KMS-11 (cell line): ENCODE measurements at regions not wholly inside any gene's neighbourhood (a gene's known extent, or its start where the extent isn't known, plus 50 kb on each side); places are given as distances from the start of the nearest gene placed in this dataset.

Source experiments
- H2AFZ ChIP-seq: fragments of 200-600 bp; sonication (generic); 2 replicates; pipeline ENCODE4 v1.6.1; 2016; ENCODE audit warnings: antibody characterized with exemption, mixed run types, low read depth
- H3K27ac ChIP-seq: fragments of 200-600 bp; sonication (generic); 2 replicates; pipeline ENCODE4 v1.6.1; 2016; ENCODE audit warnings: mild to moderate bottlenecking, mixed run types
- H3K27me3 ChIP-seq: fragments of 200-600 bp; sonication (generic); 2 replicates; pipeline ENCODE4 v1.6.1; 2017; ENCODE audit warnings: mild to moderate bottlenecking, low read depth, mixed run types, moderate library complexity; ENCODE audit not compliant: insufficient read depth
- H3K36me3 ChIP-seq: fragments of 200-600 bp; sonication (generic); 2 replicates; pipeline ENCODE4 v1.6.1; 2017; ENCODE audit warnings: mild to moderate bottlenecking, mixed run types; ENCODE audit not compliant: insufficient read depth
- H3K4me1 ChIP-seq: fragments of 200-600 bp; sonication (generic); 2 replicates; pipeline ENCODE4 v1.6.1; 2016; ENCODE audit warnings: mild to moderate bottlenecking, low read depth, mixed run types; ENCODE audit not compliant: poor library complexity, severe bottlenecking
- H3K4me2 ChIP-seq: fragments of 200-600 bp; sonication (generic); 2 replicates; pipeline ENCODE4 v1.7.0; 2016; ENCODE audit warnings: mild to moderate bottlenecking, mixed run types
- H3K4me3 ChIP-seq: fragments of 200-600 bp; sonication (generic); IDR thresholded peaks from 2 replicates; pipeline ENCODE4 v1.6.1; 2017; ENCODE audit warnings: low read depth, low read length, mixed read lengths; ENCODE audit not compliant: insufficient read depth
- H3K79me2 ChIP-seq: fragments of 200-600 bp; sonication (generic); 2 replicates; pipeline ENCODE4 v1.6.1; 2016; ENCODE audit warnings: low read depth, mixed run types; ENCODE audit not compliant: insufficient read depth
- H3K9ac ChIP-seq: fragments of 200-600 bp; sonication (generic); 2 replicates; pipeline ENCODE4 v1.6.1; 2016; ENCODE audit warnings: mild to moderate bottlenecking, mixed run types
- H4K20me1 ChIP-seq: fragments of 200-600 bp; sonication (generic); 2 replicates; pipeline ENCODE4 v1.6.1; 2016; ENCODE audit warnings: mild to moderate bottlenecking, mixed run types; ENCODE audit not compliant: insufficient read depth
- CTCF ChIP-seq: fragments of 200-600 bp; sonication (generic); conservative IDR thresholded peaks from 2 replicates; pipeline ENCODE4 v1.6.1; 2017; ENCODE audit warnings: low read depth, mild to moderate bottlenecking, antibody characterized with exemption, low read length, moderate library complexity, mixed read lengths

GRCh38 chr11:8328231-8328794 is 64.6 kb upstream of the LMO1 start:
- Histone ChIP-seq H3K4me1 (peaks cover 19% of the 10 kb centered on the region), H3K27ac (no peak overlapping the region)

GRCh38 chr11:8327761-8328192 is 64.1 kb upstream of the LMO1 start:
- Histone ChIP-seq H3K4me3 (no peak overlapping the region), H3K36me3 (no peaks in the 10 kb centered on the region), H3K27me3 (no peaks in the 10 kb centered on the region), H3K4me1 (peaks cover 19% of the 10 kb centered on the region), H3K79me2 (no peaks in the 10 kb centered on the region), H3K27ac (no peak overlapping the region), H3K9ac (no peak overlapping the region), H4K20me1 (no peaks in the 10 kb centered on the region), H3K4me2 (no peak overlapping the region), H2AFZ (no peak overlapping the region)
- TF ChIP-seq CTCF = no peak

More at GRCh38 chr11:8328231-8328794, 64.6 kb upstream of the LMO1 start:
- H3K9ac ChIP-seq = no peak overlapping the region
- no peak overlapping the region for H3K4me3 ChIP-seq
- no peaks in the 10 kb centered on the region for H3K79me2 ChIP-seq
- H3K36me3 ChIP-seq = no peaks in the 10 kb centered on the region
- H2AFZ ChIP-seq = no peak overlapping the region
- no peaks in the 10 kb centered on the region for H4K20me1 ChIP-seq
- no peak for TF ChIP-seq CTCF
- no peaks in the 10 kb centered on the region for H3K27me3 ChIP-seq
- H3K4me2 ChIP-seq = no peak overlapping the region

- no peaks in the 10 kb centered on the region for H4K20me1 ChIP-seq
- no peak overlapping the region for H3K4me3 ChIP-seq
- no peak overlapping the region for H3K27ac ChIP-seq
- no peak overlapping the region for H2AFZ ChIP-seq
- H3K27me3 ChIP-seq = no peaks in the 10 kb centered on the region
- TF ChIP-seq CTCF = no peak
- H3K79me2 ChIP-seq = no peaks in the 10 kb centered on the region
- H3K36me3 ChIP-seq = no peaks in the 10 kb centered on the region
- no peak overlapping the region for H3K4me2 ChIP-seq
- peaks cover 19% of the 10 kb centered on the region for H3K4me1 ChIP-seq
- no peak overlapping the region for H3K9ac ChIP-seq
Observed at GRCh38 chr11:8326337-8326736, 62.7 kb upstream of the LMO1 start.

- Histone ChIP-seq H3K27ac (no peak overlapping the region), H4K20me1 (no peaks in the 10 kb centered on the region), H3K79me2 (no peaks in the 10 kb centered on the region), H3K36me3 (no peaks in the 10 kb centered on the region), H3K9ac (no peak overlapping the region), H3K4me3 (no peak overlapping the region), H3K4me1 (peaks cover 19% of the 10 kb centered on the region), H3K4me2 (no peak overlapping the region), H2AFZ (no peak overlapping the region), H3K27me3 (no peaks in the 10 kb centered on the region)
- TF ChIP-seq CTCF = no peak
Observed at GRCh38 chr11:8325591-8326304, 62.1 kb upstream of the LMO1 start.
